ENCODE measurements at regions not wholly inside any gene's neighbourhood (a gene's known extent, or its start where the extent isn't known, plus 50 kb on each side); places are given as distances from the start of the nearest gene placed in this dataset.
"Not testable (repeated sequence)": the region's sequence is repeated elsewhere in the genome, so short reads cannot be mapped to it uniquely, and the experiment has no call there.

- not testable (repeated sequence) for TF ChIP-seq YY1 (IDR thresholded peaks at IDR 0.05; ENCODE audit: insufficient read depth, insufficient read length); ZNF274 (IDR thresholded peaks at IDR 0.05; ENCODE audit: low read depth, low read length); SUZ12 (IDR thresholded peaks at IDR 0.05; ENCODE audit: extremely low read depth, insufficient read depth, insufficient read length)
Observed at GRCh38 chr21:9959220-9959964, 562.0 kb upstream of the TPTE start.
